Keratinocyte (primary cell): ENCODE measurements at regions not wholly inside any gene's neighbourhood (a gene's known extent, or its start where the extent isn't known, plus 50 kb on each side); places are given as distances from the start of the nearest gene placed in this dataset.

ENCODE experiments used
- CTCF ChIP-seq, 3 experiments: IDR thresholded peaks in 1 of 3; conservative IDR thresholded peaks in 1 of 3; optimal IDR thresholded peaks in 1 of 3; 2 replicates in 2 of 3; 3 replicates in 1 of 3; pipeline versions ENCODE3 to v1.5.1; 2011; ENCODE audit warnings: low read length in 3 of 3, mild to moderate bottlenecking in 3 of 3, moderate library complexity in 2 of 3, control low read depth in 1 of 3, inconsistent platforms in 1 of 3; ENCODE audit not compliant: insufficient read depth in 2 of 3; ENCODE audit errors: extremely low read depth in 1 of 3
- EZH2 ChIP-seq: IDR thresholded peaks from one replicate; pipeline ENCODE4 v1.6.1; 2012; ENCODE audit warnings: inconsistent platforms, mild to moderate bottlenecking, low read length, moderate library complexity

GRCh38 chr5:88553136-88553875 lies 284.7 kb upstream of the TMEM161B start:
- TF ChIP-seq CTCF (optimal IDR thresholded peaks at IDR 0.05 in 1 of 3, IDR thresholded peaks at IDR 0.05 in 1 of 3, conservative IDR thresholded peaks at IDR 0.05 in 1 of 3; ENCODE audit: extremely low read depth in 1 of 3, insufficient read depth in 2 of 3, low read length in 3 of 3) (no peak), EZH2 (no peak)
